ENCODE measurements at regions not wholly inside any gene's neighbourhood (a gene's known extent, or its start where the extent isn't known, plus 50 kb on each side); places are given as distances from the start of the nearest gene placed in this dataset.

GRCh38 chr3:3303636-3304035, 124.1 kb upstream of the CRBN start:
- no peaks in the 10 kb centered on the region for H3K36me3 Mint-ChIP-seq (ENCODE audit: low read depth)
- H3K27ac ChIP-seq (ENCODE audit: low read depth, low read length), result no peak overlapping the region
- 84 to 100% methylated on average over 3 to 4 of the region's 4 CpGs for whole genome bisulfite sequencing, 2 experiments (ENCODE audit: insufficient coverage in 1 of 2, insufficient read length in 1 of 2)
- H3K4me3 Mint-ChIP-seq, result no peak overlapping the region
- H3K27ac Mint-ChIP-seq, result no peak overlapping the region
- TF ChIP-seq CTCF (conservative IDR thresholded peaks at IDR 0.05), result no peak
- no peaks in the 10 kb centered on the region for H3K27me3 Mint-ChIP-seq (ENCODE audit: insufficient read depth)
- H3K9me3 ChIP-seq (ENCODE audit: control insufficient read depth, low read length), result peaks cover 6% of the 10 kb centered on the region
- H3K4me1 ChIP-seq (ENCODE audit: control insufficient read depth, insufficient read depth, low read length), result no peaks in the 10 kb centered on the region
- no peaks in the 10 kb centered on the region for H3K4me1 Mint-ChIP-seq
- no peaks in the 10 kb centered on the region for H3K9me3 Mint-ChIP-seq
- no peak overlapping the region for H3K9ac ChIP-seq (ENCODE audit: extremely low read depth, low read length, poor library complexity, severe bottlenecking)
- no peaks in the 10 kb centered on the region for H3K36me3 ChIP-seq (ENCODE audit: control insufficient read depth, insufficient read depth, low read length)
- H3K27me3 ChIP-seq (ENCODE audit: control insufficient read depth, insufficient read depth, low read length, poor library complexity, severe bottlenecking), result no peaks in the 10 kb centered on the region
- H3K4me3 ChIP-seq (ENCODE audit: low read length), result no peak overlapping the region
- no peak for DNase-seq

GRCh38 chr3:3302964-3303363, 123.5 kb upstream of the CRBN start:
- H3K9me3 Mint-ChIP-seq, result no peaks in the 10 kb centered on the region
- Histone ChIP-seq H3K4me1 (ENCODE audit: control insufficient read depth, insufficient read depth, low read length) (no peaks in the 10 kb centered on the region), H3K9me3 (ENCODE audit: control insufficient read depth, low read length) (no peaks in the 10 kb centered on the region), H3K9ac (ENCODE audit: extremely low read depth, low read length, poor library complexity, severe bottlenecking) (no peak overlapping the region), H3K36me3 (ENCODE audit: control insufficient read depth, insufficient read depth, low read length) (no peaks in the 10 kb centered on the region), H3K27ac (ENCODE audit: low read depth, low read length) (no peak overlapping the region), H3K27me3 (ENCODE audit: control insufficient read depth, insufficient read depth, low read length, poor library complexity, severe bottlenecking) (no peaks in the 10 kb centered on the region), H3K4me3 (ENCODE audit: low read length) (no peak overlapping the region)
- no peaks in the 10 kb centered on the region for H3K27me3 Mint-ChIP-seq (ENCODE audit: insufficient read depth)
- 92 to 93% methylated on average over 3 of the region's 3 CpGs for WGBS, 2 experiments (ENCODE audit: insufficient coverage in 1 of 2, insufficient read length in 1 of 2)
- TF ChIP-seq CTCF (conservative IDR thresholded peaks at IDR 0.05), result no peak
- H3K36me3 Mint-ChIP-seq (ENCODE audit: low read depth), result no peaks in the 10 kb centered on the region
- H3K27ac Mint-ChIP-seq, result no peak overlapping the region
- no peaks in the 10 kb centered on the region for H3K4me1 Mint-ChIP-seq
- H3K4me3 Mint-ChIP-seq, result no peak overlapping the region
- no peak for DNase-seq

GRCh38 chr3:3301476-3301875, 122.0 kb upstream of the CRBN start:
- Histone ChIP-seq H3K4me3 (ENCODE audit: low read length) (no peak overlapping the region), H3K27ac (ENCODE audit: low read depth, low read length) (no peak overlapping the region), H3K4me1 (ENCODE audit: control insufficient read depth, insufficient read depth, low read length) (no peaks in the 10 kb centered on the region), H3K9me3 (ENCODE audit: control insufficient read depth, low read length) (no peaks in the 10 kb centered on the region), H3K27me3 (ENCODE audit: control insufficient read depth, insufficient read depth, low read length, poor library complexity, severe bottlenecking) (no peaks in the 10 kb centered on the region), H3K36me3 (ENCODE audit: control insufficient read depth, insufficient read depth, low read length) (no peaks in the 10 kb centered on the region), H3K9ac (ENCODE audit: extremely low read depth, low read length, poor library complexity, severe bottlenecking) (no peak overlapping the region)
- Mint-ChIP-seq H3K4me3 (no peak overlapping the region), H3K4me1 (no peaks in the 10 kb centered on the region), H3K27me3 (ENCODE audit: insufficient read depth) (no peaks in the 10 kb centered on the region), H3K9me3 (no peaks in the 10 kb centered on the region), H3K36me3 (ENCODE audit: low read depth) (no peaks in the 10 kb centered on the region), H3K27ac (no peak overlapping the region)
- no peak for DNase-seq
- 80 to 86% methylated on average over 1 of the region's 1 CpG for WGBS, 2 experiments (ENCODE audit: insufficient coverage in 1 of 2, insufficient read length in 1 of 2)
- no peak for TF ChIP-seq CTCF (conservative IDR thresholded peaks at IDR 0.05)
